Epithelial cell of proximal tubule (primary cell): ENCODE measurements at regions not wholly inside any gene's neighbourhood (a gene's known extent, or its start where the extent isn't known, plus 50 kb on each side); places are given as distances from the start of the nearest gene placed in this dataset.

ENCODE experiments used
- DNase-seq: peaks from one replicate; pipeline ENCODE4 v3.0.0-alpha.2; 2011; ENCODE audit warnings: low read depth
- H3K4me3 ChIP-seq: 2 replicates; pipeline ENCODE4 v1.5.1; 2011; ENCODE audit warnings: low read depth, mild to moderate bottlenecking, low read length
- CTCF ChIP-seq: conservative IDR thresholded peaks from 2 replicates; pipeline ENCODE4 v1.5.1; 2012; ENCODE audit warnings: low read depth, mild to moderate bottlenecking, low read length

- no peak for TF ChIP-seq CTCF
- no peak for DNase-seq
- H3K4me3 ChIP-seq = no peak overlapping the region
Observed at GRCh38 chr18:44286049-44286448, 394.6 kb upstream of the SETBP1 start.

DNA sequence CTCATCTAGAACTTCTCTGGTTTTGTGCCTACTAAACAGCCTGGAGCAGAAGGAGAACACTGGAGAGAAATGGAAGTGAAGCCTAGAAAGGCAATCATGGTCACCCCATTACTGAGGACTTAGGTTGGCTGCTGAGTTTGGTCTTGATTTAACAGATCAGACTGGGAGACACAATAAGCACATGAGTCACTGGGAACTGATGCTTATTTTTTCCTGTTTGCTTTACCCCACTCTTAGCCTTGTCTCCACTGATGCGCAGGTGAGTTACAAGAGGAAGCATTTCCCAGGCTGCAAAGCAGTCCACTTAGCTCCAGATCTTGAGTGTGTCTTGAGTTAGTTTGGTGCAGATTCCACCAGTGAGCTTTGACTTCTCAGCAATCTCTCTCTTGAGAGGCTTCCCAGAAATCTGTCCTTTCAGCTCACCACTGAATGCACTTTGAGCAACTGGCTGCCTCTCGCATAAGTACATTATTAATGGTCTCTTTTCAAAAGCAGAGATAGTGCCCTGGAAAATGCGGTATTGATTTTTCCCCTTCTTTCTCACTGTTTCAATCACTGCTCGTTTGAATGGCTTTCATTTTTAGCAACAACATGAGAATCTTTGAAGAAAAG is 390.2 kb upstream of the SETBP1 start:
- no peak for DNase-seq
- H3K4me3 ChIP-seq = no peak overlapping the region
- TF ChIP-seq CTCF = no peak

DNA sequence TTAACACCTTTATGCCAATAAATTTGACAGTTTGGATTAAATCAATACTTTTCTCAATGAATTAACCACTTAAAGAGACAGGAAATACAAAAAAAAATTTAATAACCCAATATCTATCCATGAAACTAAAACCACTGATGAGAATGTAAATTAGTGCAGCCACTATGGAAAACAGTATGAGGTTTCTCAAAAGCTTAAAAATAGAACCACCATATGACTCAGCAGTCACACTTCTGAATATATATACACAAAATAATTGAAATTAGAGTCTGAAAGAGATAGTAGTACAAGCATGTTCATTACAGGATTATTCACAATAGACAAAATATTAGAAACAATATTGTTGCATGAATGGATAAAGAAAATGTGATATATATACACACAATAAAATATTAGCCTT is 382.1 kb upstream of the SETBP1 start:
- TF ChIP-seq CTCF = no peak
- DNase-seq = no peak
- no peak overlapping the region for H3K4me3 ChIP-seq

GRCh38 chr18:44309185-44309584 is 371.5 kb upstream of the SETBP1 start:
- DNase-seq = no peak
- no peak for TF ChIP-seq CTCF
- no peak overlapping the region for H3K4me3 ChIP-seq

GRCh38 chr18:44320619-44321460 is 359.8 kb upstream of the SETBP1 start:
- DNase-seq = no peak
- no peak for TF ChIP-seq CTCF

DNA sequence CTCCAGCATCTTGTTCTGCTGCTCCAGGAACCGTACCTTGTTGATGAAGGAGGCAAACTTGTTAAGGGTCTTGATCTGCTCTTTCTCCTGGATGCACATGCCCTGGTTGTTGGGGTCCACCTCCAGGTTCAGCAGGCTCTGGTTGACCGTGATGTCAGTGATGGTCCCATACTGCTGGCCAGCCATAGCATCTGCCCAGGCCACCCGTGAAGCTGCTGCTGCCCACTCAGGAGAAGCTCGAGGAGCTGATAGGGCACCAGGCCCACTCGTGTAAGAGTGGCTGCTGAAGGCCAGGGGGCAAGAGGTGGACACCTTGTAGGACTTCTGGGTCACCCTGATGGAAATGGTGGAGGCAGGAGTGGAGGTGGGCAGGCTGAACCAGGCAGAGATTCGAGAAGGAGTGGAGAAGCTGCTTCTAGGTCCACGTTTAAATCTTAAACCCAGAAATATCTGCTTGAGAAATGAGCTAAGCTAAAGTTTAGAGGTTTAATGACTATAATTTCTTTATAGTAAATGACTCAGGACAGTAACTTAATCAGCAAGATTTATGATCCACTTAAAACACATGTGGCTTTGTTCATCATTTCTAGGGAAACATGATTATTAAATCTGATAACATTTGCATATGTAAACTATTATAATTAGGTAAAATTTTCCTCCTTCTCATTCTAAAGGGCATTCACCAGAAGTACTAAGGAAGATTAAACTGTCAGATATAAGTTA is 358.7 kb upstream of the SETBP1 start:
- TF ChIP-seq CTCF = no peak
- no peak overlapping the region for H3K4me3 ChIP-seq
- DNase-seq = no peak

More at GRCh38 chr18:44320619-44321460, 359.8 kb upstream of the SETBP1 start:
- no peak overlapping the region for H3K4me3 ChIP-seq
